Panc1 (cell line): ENCODE measurements at regions not wholly inside any gene's neighbourhood (a gene's known extent, or its start where the extent isn't known, plus 50 kb on each side); places are given as distances from the start of the nearest gene placed in this dataset.
"Not testable (repeated sequence)": the region's sequence is repeated elsewhere in the genome, so short reads cannot be mapped to it uniquely, and the experiment has no call there.

ENCODE experiments used
- ATAC-seq: fragments of 200-7000 bp; cut with Tn5 transposase; 2 replicates; pipeline ENCODE4 v1.9.1; 2020; ENCODE audit warnings: mild to moderate bottlenecking, moderate library complexity
- BruUV-seq: library from RNA; stranded (reverse); fragments of 400-500 nt; replicated peaks from 2 replicates; lab custom pipeline; 2021; lab: Mats Ljungman, UMichigan
- CTCF ChIA-PET: fragments of 300-600 bp; sonication (Branson Sonifier 250); formaldehyde crosslinking; loops from one replicate; lab custom pipeline; 2022; ENCODE audit warnings: antibody characterized with exemption; lab: Charles Lee
- POLR2A ChIA-PET: fragments of 300-600 bp; sonication (Branson Sonifier 250); formaldehyde crosslinking; loops from one replicate; lab custom pipeline; 2022; ENCODE audit warnings: antibody characterized with exemption; lab: Charles Lee
- DNase-seq: peaks from one replicate; pipeline ENCODE4 v3.0.0-alpha.2; 2010; ENCODE audit warnings: low read depth, low spot score
- H3K27ac ChIP-seq: 2 replicates; pipeline ENCODE4 v1.5.1; 2011; ENCODE audit warnings: mild to moderate bottlenecking, low read length, inconsistent platforms
- H3K27me3 ChIP-seq: fragments of 200-500 bp; sonication (Bioruptor generic); 2 replicates; pipeline ENCODE4 v1.6.0; 2014; ENCODE audit warnings: low read length, inconsistent platforms; ENCODE audit not compliant: control insufficient read depth, insufficient read depth
- H3K36me3 ChIP-seq: fragments of 200-500 bp; sonication (Bioruptor generic); 2 replicates; pipeline ENCODE4 v1.5.1; 2014; ENCODE audit warnings: inconsistent platforms, mild to moderate bottlenecking, low read length, moderate library complexity; ENCODE audit not compliant: control insufficient read depth, insufficient read depth
- H3K4me1 ChIP-seq: 2 replicates; pipeline ENCODE4 v1.5.1; 2011; ENCODE audit warnings: inconsistent platforms, mild to moderate bottlenecking, low read length, moderate library complexity; ENCODE audit not compliant: control insufficient read depth, insufficient read depth
- H3K4me3 ChIP-seq, 2 experiments: 2 replicates each; pipeline ENCODE4 v1.5.1; 2011 to 2012; ENCODE audit warnings: low read depth in 2 of 2, low read length in 2 of 2, mild to moderate bottlenecking in 2 of 2, inconsistent platforms in 1 of 2, moderate library complexity in 1 of 2
- H3K9me3 ChIP-seq: fragments of 200-500 bp; sonication (Bioruptor generic); 2 replicates; pipeline ENCODE4 v1.5.1; 2014; ENCODE audit warnings: low read depth, mild to moderate bottlenecking, inconsistent platforms, low read length, moderate library complexity; ENCODE audit not compliant: control insufficient read depth, insufficient read depth
- CTCF ChIP-seq: fragments of 450-650 bp; IDR thresholded peaks from 2 replicates; pipeline ENCODE4 v1.5.1; 2017; ENCODE audit warnings: mild to moderate bottlenecking
- POLR2AphosphoS5 ChIP-seq: IDR thresholded peaks from 2 replicates; pipeline ENCODE4 v1.6.1; 2012; ENCODE audit warnings: mild to moderate bottlenecking, low read depth, low read length, moderate library complexity
- SIN3A ChIP-seq: IDR thresholded peaks from 2 replicates; pipeline ENCODE4 v1.6.1; 2012; ENCODE audit warnings: low read depth, mild to moderate bottlenecking, low read length, moderate library complexity, borderline replicate concordance; ENCODE audit not compliant: insufficient read depth
- TCF7L2 ChIP-seq: IDR thresholded peaks from 2 replicates; pipeline ENCODE4 v1.6.1; 2011; ENCODE audit warnings: mild to moderate bottlenecking, low read depth, low read length, inconsistent platforms
- in situ Hi-C: cut with HindIII; loops from 2 replicates; pipeline ENCODE4 v1.10.0; 2016; ENCODE audit warnings: low sequenced_read_pairs, low pct_unique_long_range_greater_than_20kb
- intact Hi-C: fragments of 100-400 bp; cut with micrococcal nuclease; formaldehyde crosslinking; loops from one replicate; pipeline ENCODE4 v1.10.0; 2022; ENCODE audit not compliant: unreplicated experiment
- TF ChIP-seq, protein P1 (sequence below), 2 experiments: IDR thresholded peaks; 2 replicates each; pipeline ENCODE4 v1.6.1; 2011 to 2012; ENCODE audit warnings: low read depth in 2 of 2, control low read depth in 1 of 2, low read length in 1 of 2, mild to moderate bottlenecking in 1 of 2, moderate library complexity in 1 of 2; ENCODE audit not compliant: insufficient read depth in 1 of 2

- H3K27me3 ChIP-seq, POLR2A ChIA-PET, ATAC-seq, H3K27ac ChIP-seq, H3K36me3 ChIP-seq, H3K4me1 ChIP-seq, intact Hi-C loops, CTCF ChIA-PET, in situ Hi-C loops, H3K4me3 ChIP-seq, DNase-seq, BruUV-seq, H3K9me3 ChIP-seq: not testable (repeated sequence)
Measured at GRCh38 chr13:51170128-51170497, 52.1 kb upstream of the FAM124A start.

GRCh38 chr13:51169303-51170127, 52.7 kb upstream of the FAM124A start:
- H3K36me3 ChIP-seq, H3K27me3 ChIP-seq, ATAC-seq, H3K4me1 ChIP-seq, POLR2A ChIA-PET, H3K27ac ChIP-seq, CTCF ChIA-PET, BruUV-seq, H3K4me3 ChIP-seq, DNase-seq, in situ Hi-C loops, intact Hi-C loops, H3K9me3 ChIP-seq: not testable (repeated sequence)

- intact Hi-C loops (no loop called here), in situ Hi-C loops (no loop called here)
- H3K4me3 ChIP-seq: no peak overlapping the region
- no peak overlapping the region for H3K27ac ChIP-seq
- H3K9me3 ChIP-seq: no peaks in the 10 kb centered on the region
- ChIA-PET CTCF (no interaction called here), POLR2A (no interaction called here)
- no peak for DNase-seq
- H3K27me3 ChIP-seq: peaks cover 2% of the 10 kb centered on the region
- no peak for ATAC-seq
- no peaks in the 10 kb centered on the region for H3K4me1 ChIP-seq
- BruUV-seq: no TSS peak
- no peaks in the 10 kb centered on the region for H3K36me3 ChIP-seq
- TF ChIP-seq, protein P1, sequence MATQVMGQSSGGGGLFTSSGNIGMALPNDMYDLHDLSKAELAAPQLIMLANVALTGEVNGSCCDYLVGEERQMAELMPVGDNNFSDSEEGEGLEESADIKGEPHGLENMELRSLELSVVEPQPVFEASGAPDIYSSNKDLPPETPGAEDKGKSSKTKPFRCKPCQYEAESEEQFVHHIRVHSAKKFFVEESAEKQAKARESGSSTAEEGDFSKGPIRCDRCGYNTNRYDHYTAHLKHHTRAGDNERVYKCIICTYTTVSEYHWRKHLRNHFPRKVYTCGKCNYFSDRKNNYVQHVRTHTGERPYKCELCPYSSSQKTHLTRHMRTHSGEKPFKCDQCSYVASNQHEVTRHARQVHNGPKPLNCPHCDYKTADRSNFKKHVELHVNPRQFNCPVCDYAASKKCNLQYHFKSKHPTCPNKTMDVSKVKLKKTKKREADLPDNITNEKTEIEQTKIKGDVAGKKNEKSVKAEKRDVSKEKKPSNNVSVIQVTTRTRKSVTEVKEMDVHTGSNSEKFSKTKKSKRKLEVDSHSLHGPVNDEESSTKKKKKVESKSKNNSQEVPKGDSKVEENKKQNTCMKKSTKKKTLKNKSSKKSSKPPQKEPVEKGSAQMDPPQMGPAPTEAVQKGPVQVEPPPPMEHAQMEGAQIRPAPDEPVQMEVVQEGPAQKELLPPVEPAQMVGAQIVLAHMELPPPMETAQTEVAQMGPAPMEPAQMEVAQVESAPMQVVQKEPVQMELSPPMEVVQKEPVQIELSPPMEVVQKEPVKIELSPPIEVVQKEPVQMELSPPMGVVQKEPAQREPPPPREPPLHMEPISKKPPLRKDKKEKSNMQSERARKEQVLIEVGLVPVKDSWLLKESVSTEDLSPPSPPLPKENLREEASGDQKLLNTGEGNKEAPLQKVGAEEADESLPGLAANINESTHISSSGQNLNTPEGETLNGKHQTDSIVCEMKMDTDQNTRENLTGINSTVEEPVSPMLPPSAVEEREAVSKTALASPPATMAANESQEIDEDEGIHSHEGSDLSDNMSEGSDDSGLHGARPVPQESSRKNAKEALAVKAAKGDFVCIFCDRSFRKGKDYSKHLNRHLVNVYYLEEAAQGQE (IDR thresholded peaks at IDR 0.05; ENCODE audit: insufficient read depth in 1 of 2, low read depth in 2 of 2, low read length in 1 of 2): no peak
- TF ChIP-seq CTCF (no peak), POLR2AphosphoS5 (no peak), SIN3A (no peak), TCF7L2 (no peak)
Measured at GRCh38 chr13:51168623-51169022, 53.6 kb upstream of the FAM124A start.
